Muscle of leg (tissue), 3 donors: ENCODE measurements at regions not wholly inside any gene's neighbourhood (a gene's known extent, or its start where the extent isn't known, plus 50 kb on each side); places are given as distances from the start of the nearest gene placed in this dataset.
"Not testable (repeated sequence)": the region's sequence is repeated elsewhere in the genome, so short reads cannot be mapped to it uniquely, and the experiment has no call there.

Experiments
- DNase-seq: peaks from one replicate; pipeline ENCODE4 v3.0.0; 2013
- H3K27ac ChIP-seq: one replicate; pipeline ENCODE4 v1.5.1; 2013; ENCODE audit warnings: mild to moderate bottlenecking, low read length, control low read depth
- H3K27me3 ChIP-seq: one replicate; pipeline ENCODE4 v1.6.1; 2013; ENCODE audit warnings: low read length; ENCODE audit not compliant: control insufficient read depth, insufficient read depth
- H3K36me3 ChIP-seq: one replicate; pipeline ENCODE4 v1.6.1; 2013; ENCODE audit warnings: low read length; ENCODE audit not compliant: control insufficient read depth, insufficient read depth
- H3K4me1 ChIP-seq: one replicate; pipeline ENCODE4 v1.6.1; 2013; ENCODE audit warnings: low read length; ENCODE audit not compliant: control insufficient read depth, insufficient read depth
- H3K4me3 ChIP-seq: one replicate; pipeline ENCODE4 v1.5.1; 2013; ENCODE audit warnings: low read length, control low read depth
- H3K9me3 ChIP-seq: replicated peaks from 2 replicates; pipeline ENCODE4 v1.6.1; 2013; ENCODE audit warnings: low read depth, low read length; ENCODE audit not compliant: control insufficient read depth
- WGBS: methylation state at CpG from one replicate; pipeline ENCODE4 v1.1.5; 2013; ENCODE audit warnings: missing lambda C conversion rate; ENCODE audit not compliant: insufficient coverage; 5-methylcytosine and 5-hydroxymethylcytosine counted together

- H3K4me1 ChIP-seq, H3K36me3 ChIP-seq, DNase-seq, H3K4me3 ChIP-seq, H3K27ac ChIP-seq, H3K27me3 ChIP-seq, H3K9me3 ChIP-seq: not testable (repeated sequence)
- no CpG with 5 or more reads among the region's 1 CpG for WGBS
These were observed 67.2 kb upstream of the SMAD3 start for GRCh38 chr15:66998234-66998633.

GRCh38 chr15:66999046-66999968 is 66.1 kb upstream of the SMAD3 start:
- no peak overlapping the region for H3K4me3 ChIP-seq
- no peaks in the 10 kb centered on the region for H3K27me3 ChIP-seq
- no peak for DNase-seq
- no peaks in the 10 kb centered on the region for H3K4me1 ChIP-seq
- no peak overlapping the region for H3K27ac ChIP-seq
- H3K9me3 ChIP-seq = peaks cover 2% of the 10 kb centered on the region
- no peaks in the 10 kb centered on the region for H3K36me3 ChIP-seq
- WGBS = no CpG with 5 or more reads among the region's 1 CpG

GRCh38 chr15:67000896-67001295 is 64.5 kb upstream of the SMAD3 start:
- no peaks in the 10 kb centered on the region for H3K27me3 ChIP-seq

DNA sequence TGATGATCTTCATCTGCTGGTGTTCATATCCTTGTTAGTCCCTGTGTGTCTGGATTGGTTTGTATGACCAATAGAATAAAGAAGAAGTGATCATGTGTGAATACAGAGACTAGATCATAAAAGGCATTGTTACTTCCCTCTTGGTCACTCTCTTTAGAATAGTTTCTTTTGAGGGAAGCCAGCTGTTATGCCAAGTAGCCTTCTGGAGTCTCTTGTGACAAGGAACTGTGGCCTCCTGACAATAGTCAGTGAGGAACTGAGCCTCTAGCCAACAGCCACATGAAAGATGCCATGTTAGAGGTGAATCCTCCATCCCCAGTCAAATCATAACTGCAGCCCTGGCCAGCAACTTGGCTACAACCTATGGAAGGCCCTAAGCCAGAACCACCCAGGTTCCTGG is 63.0 kb upstream of the SMAD3 start:
- Histone ChIP-seq H3K9me3 (peaks cover 2% of the 10 kb centered on the region), H3K27ac (no peak overlapping the region), H3K36me3 (no peaks in the 10 kb centered on the region), H3K4me1 (no peaks in the 10 kb centered on the region), H3K4me3 (no peak overlapping the region), H3K27me3 (no peaks in the 10 kb centered on the region)
- DNase-seq = no peak

More at GRCh38 chr15:67000896-67001295, 64.5 kb upstream of the SMAD3 start:
- Histone ChIP-seq H3K27ac (no peak overlapping the region), H3K4me1 (no peaks in the 10 kb centered on the region), H3K4me3 (no peak overlapping the region), H3K9me3 (peaks cover 2% of the 10 kb centered on the region), H3K36me3 (no peaks in the 10 kb centered on the region)
- 81% methylated on average over 5 of the region's 14 CpGs for WGBS
- no peak for DNase-seq

GRCh38 chr15:67003586-67003985 is 61.8 kb upstream of the SMAD3 start:
- H3K27me3 ChIP-seq = no peaks in the 10 kb centered on the region
- H3K27ac ChIP-seq = no peak overlapping the region
- H3K4me3 ChIP-seq = no peak overlapping the region
- H3K9me3 ChIP-seq = peaks cover 2% of the 10 kb centered on the region
- 72% methylated on average over 5 of the region's 7 CpGs for WGBS
- no peak for DNase-seq
- H3K4me1 ChIP-seq = no peaks in the 10 kb centered on the region
- H3K36me3 ChIP-seq = no peaks in the 10 kb centered on the region

DNA sequence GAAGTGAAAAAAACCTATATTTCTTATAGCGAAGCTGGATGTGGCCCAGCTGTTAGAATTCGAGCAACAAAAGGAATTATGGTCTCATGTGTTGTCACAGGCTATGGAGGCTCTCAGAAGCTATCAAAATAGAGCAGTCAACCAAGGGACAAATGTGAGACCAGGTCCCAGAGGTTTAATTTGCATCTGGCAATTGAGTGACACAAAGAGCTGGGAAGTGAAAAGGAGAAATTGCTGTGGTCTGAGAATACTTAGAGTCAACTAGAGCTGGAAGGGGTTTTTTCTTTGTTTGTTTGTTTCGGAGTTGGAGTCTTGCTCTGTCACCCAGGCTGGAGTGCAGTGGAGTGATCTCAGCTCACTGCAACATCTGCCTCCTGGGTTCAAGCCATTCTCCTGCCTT is 61.3 kb upstream of the SMAD3 start:
- no CpG with 5 or more reads among the region's 3 CpGs for WGBS
- DNase-seq = no peak
- no peaks in the 10 kb centered on the region for H3K9me3 ChIP-seq
- no peak overlapping the region for H3K27ac ChIP-seq
- H3K27me3 ChIP-seq = no peaks in the 10 kb centered on the region
- no peak overlapping the region for H3K4me3 ChIP-seq
- no peaks in the 10 kb centered on the region for H3K4me1 ChIP-seq
- H3K36me3 ChIP-seq = no peaks in the 10 kb centered on the region

GRCh38 chr15:67005294-67005996 is 60.0 kb upstream of the SMAD3 start:
- WGBS = 75% methylated on average over 8 of the region's 10 CpGs
- Histone ChIP-seq H3K27ac (no peak overlapping the region), H3K4me1 (no peaks in the 10 kb centered on the region), H3K4me3 (no peak overlapping the region), H3K27me3 (no peaks in the 10 kb centered on the region), H3K36me3 (no peaks in the 10 kb centered on the region), H3K9me3 (no peaks in the 10 kb centered on the region)
- no peak for DNase-seq

GRCh38 chr15:67006083-67007065 is 59.0 kb upstream of the SMAD3 start:
- WGBS = 77% methylated on average over 8 of the region's 10 CpGs

DNA sequence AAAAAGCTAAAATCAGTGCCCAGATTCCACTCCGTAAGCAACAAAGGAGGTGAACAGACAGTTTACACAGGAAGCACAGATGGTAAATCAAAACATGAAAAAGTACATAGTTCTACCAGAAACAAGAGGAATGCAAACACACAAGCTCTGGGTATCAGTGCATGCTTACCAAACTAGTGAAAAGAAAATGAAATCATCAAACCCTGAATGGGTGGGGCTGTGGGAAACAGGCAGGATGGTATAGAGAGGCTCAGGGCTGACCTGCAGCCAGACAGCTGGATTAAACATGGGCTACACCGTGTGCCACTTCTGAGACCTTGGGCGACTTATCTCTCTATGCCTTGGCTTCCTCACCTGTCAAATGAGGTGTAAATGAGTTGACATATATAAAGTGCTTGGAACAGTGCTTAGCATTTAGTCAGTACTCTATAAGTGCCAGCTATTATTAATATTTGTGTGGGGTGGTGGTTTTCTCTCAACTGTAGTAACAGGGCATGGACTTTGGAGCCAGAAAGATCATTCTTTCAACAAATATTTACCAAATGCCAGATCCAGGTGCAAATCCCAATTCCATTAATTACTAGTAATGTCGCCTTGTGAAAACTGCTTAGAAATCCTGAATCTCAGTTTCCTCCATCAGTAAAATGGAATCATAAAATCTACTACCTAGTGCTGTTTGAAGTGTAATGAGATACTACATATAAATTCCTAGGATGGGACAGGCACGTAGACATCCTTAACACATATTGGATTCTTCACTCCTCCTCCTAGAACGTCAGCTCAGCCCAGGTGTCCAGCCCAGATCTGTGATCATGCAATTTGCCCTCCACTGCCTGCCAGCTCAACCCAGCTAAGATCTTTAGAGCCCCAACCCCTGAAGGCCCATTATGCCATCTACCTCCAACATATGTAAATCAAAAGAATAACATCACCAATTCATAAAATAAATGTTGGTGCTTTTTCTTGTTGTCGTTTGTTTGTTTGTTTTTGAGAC is 55.5 kb upstream of the SMAD3 start:
- WGBS = 33% methylated on average over 1 of the region's 7 CpGs
- Histone ChIP-seq H3K4me1 (peaks cover 18% of the 10 kb centered on the region), H3K36me3 (no peaks in the 10 kb centered on the region), H3K9me3 (no peaks in the 10 kb centered on the region), H3K4me3 (no peak overlapping the region), H3K27me3 (no peaks in the 10 kb centered on the region), H3K27ac (no peak overlapping the region)
- no peak for DNase-seq

More at GRCh38 chr15:67006083-67007065, 59.0 kb upstream of the SMAD3 start:
- Histone ChIP-seq H3K27me3 (no peaks in the 10 kb centered on the region), H3K4me1 (peaks cover 3% of the 10 kb centered on the region), H3K27ac (no peak overlapping the region), H3K4me3 (no peak overlapping the region), H3K36me3 (no peaks in the 10 kb centered on the region), H3K9me3 (no peaks in the 10 kb centered on the region)
- no peak for DNase-seq
